ENCODE measurements at regions not wholly inside any gene's neighbourhood (a gene's known extent, or its start where the extent isn't known, plus 50 kb on each side); places are given as distances from the start of the nearest gene placed in this dataset.
"Not testable (repeated sequence)": the region's sequence is repeated elsewhere in the genome, so short reads cannot be mapped to it uniquely, and the experiment has no call there.

- H3K27me3 ChIP-seq (ENCODE audit: control insufficient read depth, insufficient read depth, low read length): no peaks in the 10 kb centered on the region
- H3K4me3 ChIP-seq (ENCODE audit: insufficient read depth, low read depth, low read length): no peak overlapping the region
- DNase-seq: no peak
- H3K36me3 ChIP-seq (replicated peaks; ENCODE audit: control insufficient read depth, insufficient read depth, low read length): no peaks in the 10 kb centered on the region
These were observed 258.3 kb downstream of the DOK5 start for GRCh38 chr20:54733687-54734086.

- no peaks in the 10 kb centered on the region for H3K27me3 ChIP-seq (ENCODE audit: control insufficient read depth, insufficient read depth, low read length)
- no peaks in the 10 kb centered on the region for H3K36me3 ChIP-seq (replicated peaks; ENCODE audit: control insufficient read depth, insufficient read depth, low read length)
- no peak overlapping the region for H3K4me3 ChIP-seq (ENCODE audit: insufficient read depth, low read depth, low read length)
- DNase-seq: no peak
These were observed 252.1 kb downstream of the DOK5 start for GRCh38 chr20:54727490-54727889.

- DNase-seq: no peak
- no peak overlapping the region for H3K4me3 ChIP-seq (ENCODE audit: insufficient read depth, low read depth, low read length)
- H3K36me3 ChIP-seq (replicated peaks; ENCODE audit: control insufficient read depth, insufficient read depth, low read length): no peaks in the 10 kb centered on the region
- H3K27me3 ChIP-seq (ENCODE audit: control insufficient read depth, insufficient read depth, low read length): no peaks in the 10 kb centered on the region
These were observed 251.4 kb downstream of the DOK5 start for GRCh38 chr20:54726687-54727300.

GRCh38 chr20:54725266-54725665 lies 249.9 kb downstream of the DOK5 start:
- H3K27me3 ChIP-seq (ENCODE audit: control insufficient read depth, insufficient read depth, low read length); H3K36me3 ChIP-seq (replicated peaks; ENCODE audit: control insufficient read depth, insufficient read depth, low read length); DNase-seq; H3K4me3 ChIP-seq (ENCODE audit: insufficient read depth, low read depth, low read length): not testable (repeated sequence)

GRCh38 chr20:54723723-54724122 lies 248.3 kb downstream of the DOK5 start:
- Histone ChIP-seq H3K36me3 (replicated peaks; ENCODE audit: control insufficient read depth, insufficient read depth, low read length) (no peaks in the 10 kb centered on the region), H3K27me3 (ENCODE audit: control insufficient read depth, insufficient read depth, low read length) (no peaks in the 10 kb centered on the region), H3K4me3 (ENCODE audit: insufficient read depth, low read depth, low read length) (no peak overlapping the region)
- no peak for DNase-seq

- H3K36me3 ChIP-seq (replicated peaks; ENCODE audit: control insufficient read depth, insufficient read depth, low read length): no peaks in the 10 kb centered on the region
- DNase-seq: no peak
- H3K27me3 ChIP-seq (ENCODE audit: control insufficient read depth, insufficient read depth, low read length): no peaks in the 10 kb centered on the region
- no peak overlapping the region for H3K4me3 ChIP-seq (ENCODE audit: insufficient read depth, low read depth, low read length)
These were observed 242.6 kb downstream of the DOK5 start for GRCh38 chr20:54717983-54718382.

GRCh38 chr20:54716790-54717189 lies 241.4 kb downstream of the DOK5 start:
- no peaks in the 10 kb centered on the region for H3K36me3 ChIP-seq (replicated peaks; ENCODE audit: control insufficient read depth, insufficient read depth, low read length)
- no peaks in the 10 kb centered on the region for H3K27me3 ChIP-seq (ENCODE audit: control insufficient read depth, insufficient read depth, low read length)
- no peak overlapping the region for H3K4me3 ChIP-seq (ENCODE audit: insufficient read depth, low read depth, low read length)
- no peak for DNase-seq

GRCh38 chr20:54716174-54716747 lies 240.9 kb downstream of the DOK5 start:
- no peak for DNase-seq
- no peaks in the 10 kb centered on the region for H3K36me3 ChIP-seq (replicated peaks; ENCODE audit: control insufficient read depth, insufficient read depth, low read length)
- H3K4me3 ChIP-seq (ENCODE audit: insufficient read depth, low read depth, low read length): no peak overlapping the region
- H3K27me3 ChIP-seq (ENCODE audit: control insufficient read depth, insufficient read depth, low read length): no peaks in the 10 kb centered on the region

GRCh38 chr20:54714817-54715216 lies 239.4 kb downstream of the DOK5 start:
- DNase-seq: no peak
- Histone ChIP-seq H3K36me3 (replicated peaks; ENCODE audit: control insufficient read depth, insufficient read depth, low read length) (no peaks in the 10 kb centered on the region), H3K4me3 (ENCODE audit: insufficient read depth, low read depth, low read length) (no peak overlapping the region), H3K27me3 (ENCODE audit: control insufficient read depth, insufficient read depth, low read length) (no peaks in the 10 kb centered on the region)

- no peaks in the 10 kb centered on the region for H3K27me3 ChIP-seq (ENCODE audit: control insufficient read depth, insufficient read depth, low read length)
- DNase-seq: no peak
These were observed 238.3 kb downstream of the DOK5 start for GRCh38 chr20:54713727-54714126.

GRCh38 chr20:54711071-54711470 lies 235.7 kb downstream of the DOK5 start:
- Histone ChIP-seq H3K36me3 (replicated peaks; ENCODE audit: control insufficient read depth, insufficient read depth, low read length) (no peaks in the 10 kb centered on the region), H3K27me3 (ENCODE audit: control insufficient read depth, insufficient read depth, low read length) (no peaks in the 10 kb centered on the region), H3K4me3 (ENCODE audit: insufficient read depth, low read depth, low read length) (no peak overlapping the region)
- no peak for DNase-seq

More at GRCh38 chr20:54713727-54714126, 238.3 kb downstream of the DOK5 start:
- no peak overlapping the region for H3K4me3 ChIP-seq (ENCODE audit: insufficient read depth, low read depth, low read length)
- no peaks in the 10 kb centered on the region for H3K36me3 ChIP-seq (replicated peaks; ENCODE audit: control insufficient read depth, insufficient read depth, low read length)

GRCh38 chr20:54710341-54710740 lies 234.9 kb downstream of the DOK5 start:
- Histone ChIP-seq H3K36me3 (replicated peaks; ENCODE audit: control insufficient read depth, insufficient read depth, low read length) (no peaks in the 10 kb centered on the region), H3K27me3 (ENCODE audit: control insufficient read depth, insufficient read depth, low read length) (no peaks in the 10 kb centered on the region), H3K4me3 (ENCODE audit: insufficient read depth, low read depth, low read length) (no peak overlapping the region)
- DNase-seq: no peak

GRCh38 chr20:54708229-54708628 lies 232.8 kb downstream of the DOK5 start:
- H3K27me3 ChIP-seq (ENCODE audit: control insufficient read depth, insufficient read depth, low read length): no peaks in the 10 kb centered on the region
- H3K4me3 ChIP-seq (ENCODE audit: insufficient read depth, low read depth, low read length): no peak overlapping the region
- no peak for DNase-seq
- H3K36me3 ChIP-seq (replicated peaks; ENCODE audit: control insufficient read depth, insufficient read depth, low read length): no peaks in the 10 kb centered on the region

- no peak for DNase-seq
- Histone ChIP-seq H3K4me3 (ENCODE audit: insufficient read depth, low read depth, low read length) (no peak overlapping the region), H3K36me3 (replicated peaks; ENCODE audit: control insufficient read depth, insufficient read depth, low read length) (no peaks in the 10 kb centered on the region), H3K27me3 (ENCODE audit: control insufficient read depth, insufficient read depth, low read length) (no peaks in the 10 kb centered on the region)
These were observed 232.4 kb downstream of the DOK5 start for GRCh38 chr20:54707801-54708200.

- no peak overlapping the region for H3K4me3 ChIP-seq (ENCODE audit: insufficient read depth, low read depth, low read length)
- DNase-seq: no peak
- no peaks in the 10 kb centered on the region for H3K27me3 ChIP-seq (ENCODE audit: control insufficient read depth, insufficient read depth, low read length)
- no peaks in the 10 kb centered on the region for H3K36me3 ChIP-seq (replicated peaks; ENCODE audit: control insufficient read depth, insufficient read depth, low read length)
These were observed 231.2 kb downstream of the DOK5 start for GRCh38 chr20:54706581-54706980.
